K562 (cell line): ENCODE measurements at regions not wholly inside any gene's neighbourhood (a gene's known extent, or its start where the extent isn't known, plus 50 kb on each side); places are given as distances from the start of the nearest gene placed in this dataset.

Experiments used
- ATAC-seq: fragments of 200-7000 bp; cut with Tn5 transposase; 3 replicates; pipeline ENCODE4 v1.9.1; 2020; ENCODE audit warnings: moderate library complexity
- BruUV-seq: library from RNA; stranded (reverse); fragments of 400-500 nt; replicated peaks from 2 replicates; lab custom pipeline; 2021; lab: Mats Ljungman, UMichigan
- CTCF ChIA-PET: fragments of 300-600 bp; formaldehyde crosslinking; extraction: SDS; loops from one replicate; lab custom pipeline; 2021; ENCODE audit warnings: low intra/inter-chr PET ratio; lab: Yijun Ruan, JAX
- POLR2A ChIA-PET: fragments of 300-600, 350-650 bp; sonication (Branson Sonifier 250); formaldehyde crosslinking; extraction: SDS; loops from one replicate; lab custom pipeline; 2021; ENCODE audit warnings: antibody characterized with exemption, inconsistent platforms; lab: Yijun Ruan, JAX
- DNase-seq, 4 experiments: peaks; one replicate each; pipeline versions ENCODE4 v3.0.0 to v3.0.0-alpha.2; 2011 to 2018; ENCODE audit warnings: low spot score in 3 of 4, mixed read lengths in 3 of 4; ENCODE audit errors: extremely low read depth in 1 of 4
- FAIRE-seq: peaks from 2 replicates; lab custom pipeline; 2011; peaks lifted over from hg19 to GRCh38; lab: Jason Lieb, UNC
- H2AFZ ChIP-seq: 2 replicates; pipeline ENCODE4 v1.6.0; 2011; ENCODE audit warnings: low read depth, low read length, control low read depth, inconsistent platforms
- H3K27ac ChIP-seq: fragments of 200-600 bp; 3 replicates; pipeline ENCODE4 v1.8.0; 2011; ENCODE audit warnings: low read depth, mild to moderate bottlenecking, control low read depth, inconsistent platforms, low read length, moderate library complexity, mixed read lengths; ENCODE audit errors: extremely low read depth
- H3K27me3 ChIP-seq, 2 experiments: fragments of 300-600 bp in 1 of 2; 2 replicates in 1 of 2; 3 replicates in 1 of 2; pipeline versions ENCODE4 v1.6.0 to v1.8.0; 2011; ENCODE audit warnings: inconsistent platforms in 2 of 2, low read length in 2 of 2, mild to moderate bottlenecking in 1 of 2, mixed read lengths in 1 of 2, moderate library complexity in 1 of 2; ENCODE audit not compliant: control insufficient read depth in 2 of 2, insufficient read depth in 2 of 2
- H3K36me3 ChIP-seq: fragments of 300-600 bp; 3 replicates; pipeline ENCODE4 v1.8.0; 2011; ENCODE audit warnings: mild to moderate bottlenecking, low read length, inconsistent platforms; ENCODE audit not compliant: control insufficient read depth, insufficient read depth
- H3K4me1 ChIP-seq, 2 experiments: fragments of 200-600 bp in 1 of 2; replicated peaks in 1 of 2; 2 replicates in 1 of 2; 3 replicates in 1 of 2; pipeline versions ENCODE4 v1.5.1 to v1.8.0; 2011; ENCODE audit warnings: inconsistent platforms in 2 of 2, low read length in 2 of 2, mild to moderate bottlenecking in 1 of 2, mixed read lengths in 1 of 2, moderate library complexity in 1 of 2; ENCODE audit not compliant: control insufficient read depth in 2 of 2, insufficient read depth in 2 of 2
- H3K4me2 ChIP-seq: 2 replicates; pipeline ENCODE4 v1.6.1; 2011; ENCODE audit warnings: low read length, control low read depth, inconsistent platforms, mixed read lengths; ENCODE audit not compliant: insufficient read depth
- H3K4me3 ChIP-seq: fragments of 200-600 bp; sonication (generic), shearing (Covaris generic); 2 replicates; pipeline ENCODE4 v1.5.1; 2016; ENCODE audit warnings: control low read depth, inconsistent platforms
- H3K79me2 ChIP-seq: fragments of 200-600 bp; 3 replicates; pipeline ENCODE4 v1.8.0; 2011; ENCODE audit warnings: low read length, inconsistent platforms; ENCODE audit not compliant: control insufficient read depth, insufficient read depth
- H3K9ac ChIP-seq, 2 experiments: 2 replicates each; pipeline versions ENCODE4 v1.6.0 to v1.6.1; 2011; ENCODE audit warnings: low read depth in 2 of 2, low read length in 2 of 2, control low read depth in 1 of 2, inconsistent platforms in 1 of 2, mild to moderate bottlenecking in 1 of 2, mixed read lengths in 1 of 2; ENCODE audit not compliant: insufficient read depth in 1 of 2
- H3K9me1 ChIP-seq: one replicate; pipeline ENCODE4 v1.6.0; 2011; ENCODE audit warnings: inconsistent platforms, mild to moderate bottlenecking, low read length, moderate library complexity; ENCODE audit not compliant: control insufficient read depth, insufficient read depth
- H3K9me3 ChIP-seq: replicated peaks from 2 replicates; pipeline ENCODE4 v1.5.1; 2011; ENCODE audit warnings: low read depth, low read length, inconsistent platforms; ENCODE audit not compliant: control insufficient read depth, insufficient read depth
- H4K20me1 ChIP-seq: replicated peaks from 2 replicates; pipeline ENCODE4 v1.6.1; 2011; ENCODE audit warnings: low read length, inconsistent platforms, mixed read lengths; ENCODE audit not compliant: control insufficient read depth, insufficient read depth
- BHLHE40 ChIP-seq: IDR thresholded peaks from 2 replicates; pipeline ENCODE4 v1.6.1; 2011; ENCODE audit warnings: low read length, improper control_type of control experiment
- ETV5 ChIP-seq: sonication (generic); formaldehyde crosslinking; IDR thresholded peaks from 2 replicates; pipeline ENCODE4 v1.4.0; 2020; ENCODE audit warnings: low read depth, mild to moderate bottlenecking, missing genetic modification reagents
- HCFC1 ChIP-seq: IDR thresholded peaks from 2 replicates; pipeline ENCODE4 v1.6.1; 2012; ENCODE audit warnings: low read depth, low read length, improper control_type of control experiment
- MBD2 ChIP-seq: sonication (generic); IDR thresholded peaks from 2 replicates; pipeline ENCODE4 v1.6.1; 2016; ENCODE audit warnings: low read depth, borderline replicate concordance
- MLLT1 ChIP-seq, 2 experiments: fragments of 450-650 bp; IDR thresholded peaks; 2 replicates each; pipeline ENCODE4 v1.6.1; 2016
- ZFX ChIP-seq: sonication (generic); formaldehyde crosslinking; IDR thresholded peaks from 2 replicates; pipeline ENCODE4 v1.8.0; 2022; ENCODE audit warnings: mild to moderate bottlenecking, missing genetic modification reagents, moderate library complexity
- ZNF282 ChIP-seq: sonication (generic); formaldehyde crosslinking; IDR thresholded peaks from 2 replicates; pipeline ENCODE4 v1.8.1; 2023; ENCODE audit warnings: missing genetic modification reagents
- ZNF57 ChIP-seq: fragments of 450-650 bp; formaldehyde crosslinking; IDR thresholded peaks from 2 replicates; pipeline ENCODE4 v1.4.0; 2020; ENCODE audit warnings: mild to moderate bottlenecking, moderate library complexity
- ZSCAN32 ChIP-seq: fragments of 450-650 bp; formaldehyde crosslinking; IDR thresholded peaks from 2 replicates; pipeline ENCODE4 v1.4.0; 2020; ENCODE audit warnings: mild to moderate bottlenecking, moderate library complexity
- WGBS: fragments of 100-300 bp; shearing (Covaris generic); methylation state at CpG from one replicate; pipeline ENCODE4 v1.1.6; 2016; ENCODE audit warnings: low coverage, mixed read lengths; ENCODE audit not compliant: insufficient coverage; ENCODE audit errors: missing lambda C conversion rate; 5-methylcytosine and 5-hydroxymethylcytosine counted together
- in situ Hi-C: fragments of 300-500 bp; cut with MboI; formaldehyde crosslinking; loops from 4 replicates; pipeline ENCODE4 v1.15.0; 2018; ENCODE audit warnings: inconsistent platforms, mixed read lengths
- intact Hi-C: fragments of 100-400 bp; cut with micrococcal nuclease; formaldehyde crosslinking; loops from 2 replicates; pipeline ENCODE4 v1.14.2; 2022

GRCh38 chr11:79697905-79698304, 257.1 kb upstream of the TENM4 start:
- Histone ChIP-seq H3K4me2 (no peak overlapping the region), H3K9ac (no peak overlapping the region), H3K9me1 (no peaks in the 10 kb centered on the region), H3K4me3 (no peak overlapping the region), H2AFZ (no peak overlapping the region), H3K36me3 (no peaks in the 10 kb centered on the region), H3K27ac (no peak overlapping the region), H4K20me1 (no peaks in the 10 kb centered on the region), H3K27me3 (no peaks in the 10 kb centered on the region), H3K79me2 (no peaks in the 10 kb centered on the region), H3K4me1 (no peaks in the 10 kb centered on the region), H3K9me3 (peaks cover 1% of the 10 kb centered on the region)
- no TSS peak for BruUV-seq
- no peak for TF ChIP-seq ZSCAN32 (CRISPR knock-in tag)
- no peak for TF ChIP-seq MLLT1 (IDR thresholded peaks at IDR 0.05)
- TF ChIP-seq ZFX: no peak
- intact Hi-C loops (no loop called here), in situ Hi-C loops (no loop called here)
- FAIRE-seq (no peak), ATAC-seq (no peak), DNase-seq (no peak)
- POLR2A ChIA-PET: no interaction called here
- CTCF ChIA-PET: no interaction called here
- 0% methylated on average over 2 of the region's 2 CpGs for WGBS

GRCh38 chr11:79694368-79694767, 253.5 kb upstream of the TENM4 start:
- POLR2A ChIA-PET: no interaction called here
- H3K27me3 ChIP-seq: no peaks in the 10 kb centered on the region
- intact Hi-C loops: no loop called here
- in situ Hi-C loops: no loop called here
- TF ChIP-seq BHLHE40: no peak
- no peak for TF ChIP-seq ZNF282 (CRISPR knock-in tag)
- no peak for TF ChIP-seq ZNF57 (CRISPR knock-in tag)
- TF ChIP-seq MBD2: no peak
- TF ChIP-seq HCFC1: no peak
- no peak for TF ChIP-seq ETV5
- CTCF ChIA-PET: no interaction called here
- H3K27ac ChIP-seq: no peak overlapping the region
- no TSS peak for BruUV-seq
- H2AFZ ChIP-seq: no peak overlapping the region
- H3K4me1 ChIP-seq: no peaks in the 10 kb centered on the region
- no peaks in the 10 kb centered on the region for H3K9me3 ChIP-seq
- DNase-seq: no peak
- no peak for FAIRE-seq
- WGBS: 0% methylated on average over 1 of the region's 1 CpG
- no peak overlapping the region for H3K4me3 ChIP-seq
- no peaks in the 10 kb centered on the region for H3K9me1 ChIP-seq
- no peaks in the 10 kb centered on the region for H3K79me2 ChIP-seq
- H3K9ac ChIP-seq: no peak overlapping the region
- no peak for ATAC-seq
- H3K4me2 ChIP-seq: no peak overlapping the region
- no peaks in the 10 kb centered on the region for H3K36me3 ChIP-seq
- no peaks in the 10 kb centered on the region for H4K20me1 ChIP-seq
